IMR-90 (cell line): ENCODE measurements at regions not wholly inside any gene's neighbourhood (a gene's known extent, or its start where the extent isn't known, plus 50 kb on each side); places are given as distances from the start of the nearest gene placed in this dataset.

Experiments
- ATAC-seq: fragments of 200-7000 bp; cut with Tn5 transposase; 2 replicates; pipeline ENCODE4 v1.9.1; 2020; ENCODE audit warnings: low read depth, mild to moderate bottlenecking, moderate library complexity
- BruUV-seq: library from RNA; stranded (reverse); fragments of 400-500 nt; replicated peaks from 2 replicates; lab custom pipeline; 2021; lab: Mats Ljungman, UMichigan
- CTCF ChIA-PET: fragments of 300-600 bp; formaldehyde crosslinking; extraction: SDS; loops from one replicate; lab custom pipeline; 2021; ENCODE audit warnings: antibody characterized with exemption; lab: Yijun Ruan, JAX
- POLR2A ChIA-PET: fragments of 300-600 bp; sonication (Branson Sonifier 250); formaldehyde crosslinking; loops from one replicate; lab custom pipeline; 2022; ENCODE audit warnings: antibody characterized with exemption; ENCODE audit not compliant: unreplicated experiment; lab: Charles Lee
- DNase-seq: peaks from one replicate; pipeline ENCODE4 v3.0.0; 2013
- H2AFZ ChIP-seq: replicated peaks from 2 replicates; pipeline ENCODE3; 2013; ENCODE audit warnings: low read length, mild to moderate bottlenecking; ENCODE audit not compliant: poor library complexity
- H2AK5ac ChIP-seq: 2 replicates; pipeline ENCODE4 v1.6.1; 2013; ENCODE audit warnings: low read depth, low read length, inconsistent platforms
- H2AK9ac ChIP-seq: replicated peaks from 2 replicates; pipeline ENCODE3; 2013; ENCODE audit warnings: mild to moderate bottlenecking, low read depth, low read length, moderate library complexity; ENCODE audit not compliant: poor library complexity
- H2BK120ac ChIP-seq: 2 replicates; pipeline ENCODE4 v1.6.1; 2013; ENCODE audit warnings: low read depth, low read length, inconsistent platforms
- H2BK15ac ChIP-seq: 3 replicates; pipeline ENCODE4 v1.6.1; 2013; ENCODE audit warnings: low read depth, low read length, inconsistent platforms
- H2BK20ac ChIP-seq: 2 replicates; pipeline ENCODE4 v1.6.1; 2013; ENCODE audit warnings: low read depth, mild to moderate bottlenecking, inconsistent platforms, low read length, moderate library complexity
- H2BK5ac ChIP-seq: 2 replicates; pipeline ENCODE4 v1.6.1; 2013; ENCODE audit warnings: mild to moderate bottlenecking, low read depth, low read length, inconsistent platforms; ENCODE audit not compliant: poor library complexity, severe bottlenecking
- H3K14ac ChIP-seq: replicated peaks from 2 replicates; pipeline ENCODE4 v1.6.1; 2013; ENCODE audit warnings: low read depth, low read length, inconsistent platforms
- H3K18ac ChIP-seq: 2 replicates; pipeline ENCODE4 v1.6.1; 2013; ENCODE audit warnings: low read depth, low read length, control low read depth
- H3K23ac ChIP-seq: 2 replicates; pipeline ENCODE4 v1.6.1; 2013; ENCODE audit warnings: low read depth, low read length, inconsistent platforms
- H3K27ac ChIP-seq: 2 replicates; pipeline ENCODE4 v1.5.1; 2013; ENCODE audit warnings: mild to moderate bottlenecking, control low read depth, low read length; ENCODE audit not compliant: insufficient read depth
- H3K27me3 ChIP-seq: 2 replicates; pipeline ENCODE4 v1.6.1; 2013; ENCODE audit warnings: low read length; ENCODE audit not compliant: control insufficient read depth, insufficient read depth
- H3K36me3 ChIP-seq: 2 replicates; pipeline ENCODE4 v1.6.1; 2013; ENCODE audit warnings: low read length, mixed read lengths; ENCODE audit not compliant: control insufficient read depth, insufficient read depth
- H3K4ac ChIP-seq: 2 replicates; pipeline ENCODE4 v1.6.1; 2013; ENCODE audit warnings: low read depth, low read length, inconsistent platforms
- H3K4me1 ChIP-seq: 2 replicates; pipeline ENCODE4 v1.6.1; 2013; ENCODE audit warnings: low read length, mixed read lengths; ENCODE audit not compliant: control insufficient read depth, insufficient read depth
- H3K4me2 ChIP-seq: 2 replicates; pipeline ENCODE4 v1.6.1; 2013; ENCODE audit warnings: low read depth, mild to moderate bottlenecking, control low read depth, low read length, moderate library complexity
- H3K4me3 ChIP-seq: 2 replicates; pipeline ENCODE4 v1.5.1; 2013; ENCODE audit warnings: low read depth, mild to moderate bottlenecking, control low read depth, low read length, moderate library complexity; ENCODE audit not compliant: insufficient read depth
- H3K56ac ChIP-seq: 2 replicates; pipeline ENCODE4 v1.6.1; 2013; ENCODE audit warnings: low read length, inconsistent platforms; ENCODE audit not compliant: insufficient read depth; ENCODE audit errors: extremely low read depth
- H3K79me1 ChIP-seq, 2 experiments: 2 replicates each; pipeline ENCODE4 v1.6.1; 2013; ENCODE audit warnings: low read length in 2 of 2, inconsistent platforms in 1 of 2, low read depth in 1 of 2
- H3K9ac ChIP-seq: 2 replicates; pipeline ENCODE4 v1.6.1; 2013; ENCODE audit warnings: low read depth, low read length, control low read depth
- H3K9me1 ChIP-seq: 2 replicates; pipeline ENCODE4 v1.6.1; 2013; ENCODE audit warnings: low read length, inconsistent platforms; ENCODE audit not compliant: insufficient read depth
- H3K9me3 ChIP-seq: 2 replicates; pipeline ENCODE4 v1.6.1; 2013; ENCODE audit warnings: low read length; ENCODE audit not compliant: control insufficient read depth, insufficient read depth
- H4K20me1 ChIP-seq: 2 replicates; pipeline ENCODE4 v1.6.1; 2013; ENCODE audit warnings: low read length, inconsistent platforms; ENCODE audit not compliant: insufficient read depth
- H4K5ac ChIP-seq: 2 replicates; pipeline ENCODE4 v1.6.1; 2013; ENCODE audit warnings: mild to moderate bottlenecking, low read depth, low read length, control low read depth
- H4K8ac ChIP-seq, 2 experiments: 2 replicates each; pipeline ENCODE4 v1.6.1; 2013; ENCODE audit warnings: low read depth in 2 of 2, low read length in 2 of 2, control low read depth in 1 of 2, inconsistent platforms in 1 of 2
- H4K91ac ChIP-seq: 2 replicates; pipeline ENCODE4 v1.6.1; 2013; ENCODE audit warnings: low read depth, low read length, inconsistent platforms; ENCODE audit not compliant: insufficient read depth
- FOS ChIP-seq: fragments of 150-350 bp; IDR thresholded peaks from 2 replicates; pipeline ENCODE4 v1.6.1; 2016; ENCODE audit warnings: low read depth, low read length
- WGBS, 2 experiments: methylation state at CpG; one replicate each; pipeline versions ENCODE4 v1.1.5 to v1.1.7; 2013; ENCODE audit warnings: missing lambda C conversion rate in 2 of 2; ENCODE audit not compliant: insufficient read length in 1 of 2; ENCODE audit errors: extremely low coverage in 2 of 2; 5-methylcytosine and 5-hydroxymethylcytosine counted together
- dilution Hi-C: fragments of 300-500 bp; cut with HindIII; formaldehyde crosslinking; loops from one replicate; pipeline ENCODE4 v1.14.3; 2018; ENCODE audit warnings: low sequenced_read_pairs; ENCODE audit not compliant: unreplicated experiment
- in situ Hi-C: fragments of 300-500 bp; cut with MboI; formaldehyde crosslinking; loops from 3 replicates; pipeline ENCODE4 v1.14.3; 2019; ENCODE audit warnings: low sequenced_read_pairs, inconsistent platforms, mixed read lengths
- intact Hi-C: fragments of 100-400 bp; cut with micrococcal nuclease; formaldehyde crosslinking; loops from 2 replicates; pipeline ENCODE4 v1.10.0; 2022

DNA sequence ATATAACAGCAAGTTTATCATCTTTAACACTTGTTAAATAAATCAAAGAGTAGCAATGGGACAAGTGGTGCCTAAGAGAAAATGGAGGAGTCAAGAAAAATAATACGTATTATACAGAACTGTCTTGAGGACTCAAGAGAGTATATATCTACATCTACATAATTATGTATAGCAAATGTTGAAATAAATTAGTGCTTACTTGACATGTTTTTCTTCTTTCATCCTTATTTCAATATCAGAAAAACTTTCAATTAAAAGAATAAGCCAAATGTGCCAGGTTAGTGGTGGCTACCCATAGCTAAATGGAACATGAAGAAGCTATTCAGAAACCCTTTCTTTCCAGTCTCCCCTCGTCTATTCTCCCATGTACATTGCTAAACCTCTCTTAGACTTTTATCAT is 267.3 kb upstream of the SPOPL start:
- POLR2A ChIA-PET = no interaction called here
- no peak for DNase-seq

More for the DNA sequence above, 267.3 kb upstream of the SPOPL start:
- no peak overlapping the region for H3K4me3 ChIP-seq
- H2BK20ac ChIP-seq = no peak overlapping the region
- no peak overlapping the region for H4K5ac ChIP-seq
- no peak overlapping the region for H2AFZ ChIP-seq
- H3K27ac ChIP-seq = no peak overlapping the region
- no peak overlapping the region for H3K9ac ChIP-seq
- H3K56ac ChIP-seq = no peak overlapping the region
- no peak for TF ChIP-seq FOS
- H4K8ac ChIP-seq = no peak overlapping the region
- no peaks in the 10 kb centered on the region for H3K36me3 ChIP-seq
- no peak overlapping the region for H4K91ac ChIP-seq
- no peak overlapping the region for H2BK15ac ChIP-seq
- no peak overlapping the region for H2AK9ac ChIP-seq
- in situ Hi-C loops (no loop called here), intact Hi-C loops (no loop called here), dilution Hi-C loops (no loop called here)
- no peaks in the 10 kb centered on the region for H3K4me1 ChIP-seq
- H3K4ac ChIP-seq = no peak overlapping the region
- no peaks in the 10 kb centered on the region for H3K9me3 ChIP-seq
- no peak overlapping the region for H3K4me2 ChIP-seq
- no peak overlapping the region for H2BK5ac ChIP-seq
- H3K23ac ChIP-seq = no peak overlapping the region
- CTCF ChIA-PET = interaction anchor here (1.1 kb wide), 1 partner anchor 15 kb away, joined by 3 read pairs; no protein-coding TSS in a partner anchor
- no TSS peak for BruUV-seq
- WGBS, 2 experiments = no CpG with 5 or more reads among the region's 2 CpGs
- H3K14ac ChIP-seq = no peak overlapping the region
- H2BK120ac ChIP-seq = no peak overlapping the region
- H3K9me1 ChIP-seq = no peaks in the 10 kb centered on the region
- no peaks in the 10 kb centered on the region for H3K79me1 ChIP-seq
- no peak overlapping the region for H3K18ac ChIP-seq
- no peak for ATAC-seq
- H3K27me3 ChIP-seq = no peaks in the 10 kb centered on the region
- no peaks in the 10 kb centered on the region for H4K20me1 ChIP-seq
- no peak overlapping the region for H2AK5ac ChIP-seq
